Astrocyte of the spinal cord (primary cell): ENCODE measurements at regions not wholly inside any gene's neighbourhood (a gene's known extent, or its start where the extent isn't known, plus 50 kb on each side); places are given as distances from the start of the nearest gene placed in this dataset.

Source experiments
- DNase-seq: peaks from one replicate; pipeline ENCODE4 v3.0.0; 2011; ENCODE audit warnings: low read depth, low spot score
- H3K4me3 ChIP-seq: 2 replicates; pipeline ENCODE4 v1.5.1; 2011; ENCODE audit warnings: low read depth, mild to moderate bottlenecking, low read length, moderate library complexity
- CTCF ChIP-seq: IDR thresholded peaks from 2 replicates; pipeline ENCODE4 v1.5.1; 2012; ENCODE audit warnings: low read depth, mild to moderate bottlenecking, low read length, inconsistent platforms
- in situ Hi-C: cut with HindIII; loops from 2 replicates; pipeline ENCODE4 v1.10.0; 2017; ENCODE audit warnings: low sequenced_read_pairs

DNA sequence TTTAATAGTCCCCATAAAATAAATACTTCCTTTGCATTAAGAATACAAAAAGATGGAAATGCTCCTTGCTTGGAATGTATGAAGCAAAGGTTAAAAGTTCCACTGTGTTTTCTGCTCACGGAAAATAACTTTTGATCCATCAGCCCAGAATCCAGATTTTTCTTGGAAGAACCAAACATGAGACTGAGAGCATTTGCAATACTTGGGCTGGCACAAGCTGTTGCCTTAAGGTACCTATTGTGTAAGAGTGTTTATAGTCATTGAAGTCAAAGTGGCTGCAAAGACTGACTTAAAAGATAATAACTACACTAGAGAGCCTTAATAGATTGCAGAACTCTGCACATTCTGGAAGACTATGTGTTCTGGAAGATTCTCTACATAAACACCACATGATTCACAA, 281.4 kb downstream of the RAB28 start:
- no peak for TF ChIP-seq CTCF
- in situ Hi-C loops, result no loop called here
- H3K4me3 ChIP-seq, result no peak overlapping the region
- DNase-seq, result no peak

DNA sequence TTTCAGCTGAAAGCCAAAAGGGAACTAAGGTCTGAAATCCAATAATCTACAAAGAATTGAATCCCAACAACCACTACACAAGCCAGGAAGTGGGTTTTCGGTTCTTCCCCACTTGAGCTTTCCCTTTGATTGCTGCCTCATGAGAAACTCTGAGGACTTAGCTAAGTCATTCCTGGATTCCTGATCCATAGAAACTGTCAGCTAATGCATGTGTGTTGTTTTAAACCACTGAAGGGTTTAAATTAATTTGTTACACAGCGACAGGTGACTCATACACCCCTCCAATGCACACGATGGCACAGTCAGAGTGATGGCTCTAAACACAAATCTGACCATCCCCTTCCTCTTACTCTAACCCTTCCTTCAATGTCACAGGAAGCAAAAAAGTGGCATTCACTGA, 282.9 kb downstream of the RAB28 start:
- in situ Hi-C loops, result no loop called here
- no peak for TF ChIP-seq CTCF
- no peak for DNase-seq

DNA sequence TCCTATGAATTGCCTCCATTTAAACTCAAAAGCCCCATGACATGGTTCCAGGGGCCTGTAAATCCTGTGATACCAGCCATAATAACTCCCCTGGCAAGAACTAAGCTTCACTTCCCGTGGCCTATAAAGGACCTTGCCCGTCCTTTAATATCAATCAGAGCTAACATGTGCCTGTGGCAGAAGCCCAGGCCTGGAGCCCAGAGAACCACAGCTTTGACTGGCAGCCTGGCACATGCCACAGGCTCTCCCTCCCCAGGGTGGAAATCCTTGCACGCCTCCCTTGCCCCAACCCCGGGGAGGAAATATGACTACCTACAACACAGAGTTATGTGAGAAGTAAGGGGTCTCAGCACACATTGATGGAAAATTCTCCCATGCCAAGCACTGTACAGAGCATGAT, 287.4 kb downstream of the RAB28 start:
- TF ChIP-seq CTCF, result no peak
- in situ Hi-C loops, result no loop called here
- no peak for DNase-seq
- H3K4me3 ChIP-seq, result no peak overlapping the region

More for the DNA sequence above, 282.9 kb downstream of the RAB28 start:
- no peak overlapping the region for H3K4me3 ChIP-seq

DNA sequence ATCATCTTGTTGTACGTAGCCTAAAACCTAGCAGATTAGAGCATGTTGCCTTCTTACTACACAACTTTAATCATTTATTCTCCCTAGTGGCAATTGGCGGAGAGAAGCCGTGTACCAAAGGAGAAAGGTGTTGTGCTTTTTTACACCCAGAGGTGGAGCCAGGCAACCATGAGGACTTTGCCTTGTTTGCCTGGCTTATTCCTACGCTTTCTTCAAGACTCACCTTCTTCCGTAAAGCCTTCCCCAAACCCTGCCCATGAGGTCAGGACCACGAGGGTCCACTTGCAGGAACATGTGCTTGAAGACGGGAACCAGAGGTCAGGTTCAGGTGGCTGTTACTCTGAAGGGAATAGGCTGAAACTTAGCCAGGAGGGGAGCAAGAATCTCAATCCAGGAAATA, 290.5 kb downstream of the RAB28 start:
- DNase-seq, result no peak
- TF ChIP-seq CTCF, result no peak
- in situ Hi-C loops, result no loop called here
- no peak overlapping the region for H3K4me3 ChIP-seq

DNA sequence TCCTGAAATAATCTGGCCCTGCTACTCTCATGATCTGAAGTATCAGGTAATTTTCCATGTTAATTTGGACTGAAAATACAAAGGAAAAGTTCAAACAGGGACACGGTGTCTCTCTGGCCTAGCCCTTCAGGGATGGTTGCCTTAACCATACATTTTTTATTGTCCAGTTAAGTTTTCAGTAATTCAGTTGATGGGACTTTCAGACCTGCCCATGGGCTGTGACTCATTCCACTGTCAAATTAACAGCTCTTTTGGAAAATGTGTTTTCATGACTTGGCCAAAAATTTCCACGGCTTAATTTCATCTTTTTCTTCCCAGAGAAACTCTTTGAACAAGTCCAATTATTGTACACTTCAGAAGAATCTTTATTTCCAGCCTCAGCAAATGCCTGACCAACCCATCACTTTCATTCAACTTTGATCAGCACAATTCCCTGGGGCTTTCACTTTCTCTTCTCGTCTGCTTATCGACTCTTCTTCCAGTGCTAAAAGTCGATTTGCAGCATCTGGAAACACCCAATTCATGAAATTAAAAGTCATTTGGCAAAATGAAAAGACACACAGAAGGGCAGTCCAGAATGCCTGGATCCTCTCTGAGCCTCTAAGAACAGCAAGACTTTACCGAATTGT, 293.9 kb downstream of the RAB28 start:
- in situ Hi-C loops, result no loop called here
- no peak for DNase-seq
- TF ChIP-seq CTCF, result no peak
- no peak overlapping the region for H3K4me3 ChIP-seq

GRCh38 chr4:13184199-13184598, 299.9 kb downstream of the RAB28 start:
- TF ChIP-seq CTCF, result no peak
- in situ Hi-C loops, result no loop called here
- no peak overlapping the region for H3K4me3 ChIP-seq
- no peak for DNase-seq

DNA sequence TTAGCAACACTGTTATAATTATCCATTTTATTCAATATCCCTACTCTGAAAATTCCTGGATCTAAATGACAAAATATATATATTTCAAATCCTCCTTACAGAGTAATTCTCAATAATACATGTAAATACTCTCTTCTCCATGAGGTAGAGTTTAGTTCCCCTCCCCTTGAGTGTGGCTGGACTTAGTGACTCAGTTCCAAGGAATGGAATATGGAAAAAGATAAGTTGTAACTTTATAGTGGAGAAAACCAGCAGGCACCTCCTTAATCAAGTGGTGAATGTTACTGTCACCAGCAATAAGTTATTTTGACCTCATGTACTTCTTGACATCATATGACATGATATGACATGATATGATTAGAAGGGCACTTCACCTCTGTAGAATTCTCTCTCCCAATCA, 302.0 kb downstream of the RAB28 start:
- no peak for TF ChIP-seq CTCF
- peak; percentile 27 for DNase-seq
- no peak overlapping the region for H3K4me3 ChIP-seq
- in situ Hi-C loops, result no loop called here
